ENCODE measurements at regions not wholly inside any gene's neighbourhood (a gene's known extent, or its start where the extent isn't known, plus 50 kb on each side); places are given as distances from the start of the nearest gene placed in this dataset.

DNA sequence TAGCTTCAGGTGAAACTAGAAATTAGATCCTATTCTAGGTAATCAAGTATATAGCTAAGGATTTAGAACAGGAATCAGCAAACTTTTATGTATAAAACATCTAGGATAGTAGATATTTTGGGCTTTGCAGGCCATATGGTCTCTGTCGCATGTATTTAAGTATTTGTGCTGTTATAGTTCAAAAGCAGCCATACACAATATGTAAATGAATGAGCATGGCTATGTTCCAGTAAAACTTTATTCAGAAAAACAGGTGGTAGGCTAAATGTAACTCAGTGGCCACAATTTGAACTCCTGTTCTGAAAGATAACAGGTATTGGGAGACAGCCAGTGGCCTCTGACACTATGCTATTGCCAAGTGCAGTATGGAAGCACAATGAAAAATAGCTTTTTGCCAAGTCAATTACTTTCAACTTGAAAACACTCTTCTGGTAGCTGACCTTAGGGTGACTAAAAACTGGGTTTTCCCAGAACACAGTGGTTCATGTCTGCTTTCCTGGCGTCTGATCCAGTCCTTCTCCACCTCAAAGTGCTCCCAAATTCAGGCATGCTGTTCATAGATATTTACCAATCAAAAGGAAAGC is 304.7 kb upstream of the SYT4 start:
- no peak overlapping the region for H3K4me3 ChIP-seq (ENCODE audit: low read length)
- no peaks in the 10 kb centered on the region for H3K4me1 ChIP-seq (ENCODE audit: insufficient read depth, low read length)
- no peaks in the 10 kb centered on the region for H3K9me3 ChIP-seq (ENCODE audit: low read length)
- Mint-ChIP-seq H3K4me3 (no peak overlapping the region), H3K27me3 (no peaks in the 10 kb centered on the region), H3K4me1 (no peaks in the 10 kb centered on the region), H3K9me3 (peaks cover 0 to 3% (median 0%) of the 10 kb centered on the region in 5 donors), H3K36me3 (no peaks in the 10 kb centered on the region), H3K27ac (no peak overlapping the region)
- ChIA-PET CTCF (no interaction called here), POLR2A (no interaction called here)
- H3K27me3 ChIP-seq (ENCODE audit: insufficient read depth, low read length, poor library complexity, severe bottlenecking): no peaks in the 10 kb centered on the region
- no peaks in the 10 kb centered on the region for H3K36me3 ChIP-seq (ENCODE audit: insufficient read depth, low read length)
- no peak for DNase-seq
- no peak overlapping the region for H3K27ac ChIP-seq (ENCODE audit: low read depth, low read length)

DNA sequence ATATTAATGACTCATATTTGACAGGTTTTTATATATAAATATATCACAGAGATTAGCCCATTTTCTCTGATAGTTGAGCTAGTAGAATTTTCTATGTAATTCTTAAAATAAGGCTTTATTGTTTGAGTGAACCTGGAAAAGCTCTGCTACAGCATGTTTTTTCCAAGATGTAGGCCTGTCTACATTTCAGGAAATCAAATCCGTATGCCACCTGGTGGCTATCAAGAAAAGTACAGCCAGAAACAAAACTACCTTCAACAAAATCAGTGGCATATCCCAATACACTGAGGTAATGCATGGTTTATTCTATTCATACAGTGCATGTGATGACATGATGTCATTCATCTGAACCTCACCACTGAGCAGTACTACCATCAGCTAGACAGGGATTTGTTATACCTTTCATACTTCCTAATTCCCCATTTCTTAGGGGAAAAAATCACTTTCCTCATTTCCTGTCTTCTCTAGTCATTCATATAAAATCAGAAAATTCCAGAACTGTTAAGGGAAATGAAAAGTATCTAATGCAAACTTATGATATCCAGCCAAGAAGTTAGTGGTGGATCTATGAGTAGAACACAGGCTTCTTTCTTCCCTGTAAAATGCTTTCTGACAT is 310.4 kb upstream of the SYT4 start:
- no peaks in the 10 kb centered on the region for H3K4me1 Mint-ChIP-seq
- Histone ChIP-seq H3K9me3 (ENCODE audit: low read length) (no peaks in the 10 kb centered on the region), H3K27ac (ENCODE audit: low read depth, low read length) (no peak overlapping the region), H3K4me1 (ENCODE audit: insufficient read depth, low read length) (no peaks in the 10 kb centered on the region), H3K36me3 (ENCODE audit: insufficient read depth, low read length) (no peaks in the 10 kb centered on the region), H3K4me3 (ENCODE audit: low read length) (no peak overlapping the region), H3K27me3 (ENCODE audit: insufficient read depth, low read length, poor library complexity, severe bottlenecking) (no peaks in the 10 kb centered on the region)
- ChIA-PET POLR2A (no interaction called here), CTCF (interaction anchor here (1.5 kb wide), 1 partner anchor 16 kb away, joined by 4 read pairs; no protein-coding TSS in a partner anchor)
- H3K27me3 Mint-ChIP-seq: no peaks in the 10 kb centered on the region
- peaks cover 0 to 6% (median 0%) of the 10 kb centered on the region in 5 donors for H3K9me3 Mint-ChIP-seq
- no peak overlapping the region for H3K27ac Mint-ChIP-seq
- no peak overlapping the region for H3K4me3 Mint-ChIP-seq
- no peaks in the 10 kb centered on the region for H3K36me3 Mint-ChIP-seq
- DNase-seq: no peak

DNA sequence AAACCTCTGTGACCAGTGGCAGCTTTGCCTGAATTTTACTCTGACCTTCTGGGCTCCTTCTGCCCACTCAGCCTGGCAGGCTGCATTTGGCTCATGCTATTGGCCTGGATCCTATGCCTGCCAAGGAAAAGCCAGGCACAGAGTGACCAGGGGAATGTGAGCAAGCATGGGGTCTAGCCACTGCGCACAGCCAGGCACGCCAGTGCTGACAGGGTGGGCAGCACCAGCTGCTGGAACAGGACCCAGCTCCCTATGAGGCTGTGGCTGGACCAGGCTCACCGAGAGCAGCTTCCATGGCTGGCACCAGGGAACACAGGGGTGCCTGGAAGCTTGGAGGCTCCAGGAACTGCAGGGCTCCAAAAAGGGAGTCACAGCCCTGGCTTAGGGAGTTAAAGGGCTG is 311.5 kb upstream of the SYT4 start:
- ChIA-PET CTCF (interaction anchor here (1.5 to 1.6 kb wide), 2 partner anchors 17 to 1474 kb away, joined by 4 read pairs; no protein-coding TSS in a partner anchor), POLR2A (no interaction called here)
- H3K27ac Mint-ChIP-seq: no peak overlapping the region
- Histone ChIP-seq H3K36me3 (ENCODE audit: insufficient read depth, low read length) (no peaks in the 10 kb centered on the region), H3K27me3 (ENCODE audit: insufficient read depth, low read length, poor library complexity, severe bottlenecking) (no peaks in the 10 kb centered on the region), H3K27ac (ENCODE audit: low read depth, low read length) (no peak overlapping the region), H3K4me1 (ENCODE audit: insufficient read depth, low read length) (no peaks in the 10 kb centered on the region), H3K9me3 (ENCODE audit: low read length) (no peaks in the 10 kb centered on the region), H3K4me3 (ENCODE audit: low read length) (no peak overlapping the region)
- no peaks in the 10 kb centered on the region for H3K27me3 Mint-ChIP-seq
- H3K4me1 Mint-ChIP-seq: no peaks in the 10 kb centered on the region
- H3K36me3 Mint-ChIP-seq: no peaks in the 10 kb centered on the region
- H3K9me3 Mint-ChIP-seq: peaks cover 0 to 2% (median 0%) of the 10 kb centered on the region in 5 donors
- DNase-seq: no peak
- no peak overlapping the region for H3K4me3 Mint-ChIP-seq

DNA sequence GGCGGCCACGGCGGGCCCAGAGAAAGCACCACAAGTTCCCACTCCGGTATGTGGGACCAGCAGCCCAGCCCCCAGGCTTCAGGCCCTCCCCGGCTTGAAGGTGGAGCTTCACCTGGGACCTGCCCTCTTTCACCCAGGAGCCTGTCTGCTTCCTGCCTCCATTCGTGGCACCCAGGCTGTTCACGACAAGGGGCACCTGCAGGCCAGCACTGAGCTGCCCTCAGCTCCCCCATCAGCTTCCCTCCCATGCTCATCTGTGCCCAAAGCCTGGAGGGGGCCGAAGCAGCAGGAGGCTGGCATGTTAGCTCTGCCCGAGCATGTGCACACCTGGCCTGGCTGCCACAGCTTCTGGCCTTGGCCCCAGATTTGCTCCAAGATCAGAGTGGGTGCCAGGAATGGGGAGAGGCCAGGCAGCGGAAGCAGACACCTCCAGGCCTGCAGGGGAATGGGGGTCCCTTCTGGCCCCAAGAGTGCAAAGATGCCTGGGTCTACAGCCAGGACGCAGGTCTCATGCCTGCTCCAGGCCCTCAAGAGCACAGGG is 312.4 kb upstream of the SYT4 start:
- no peak overlapping the region for H3K4me3 Mint-ChIP-seq
- H3K27me3 Mint-ChIP-seq: no peaks in the 10 kb centered on the region
- Histone ChIP-seq H3K9me3 (ENCODE audit: low read length) (no peaks in the 10 kb centered on the region), H3K27ac (ENCODE audit: low read depth, low read length) (no peak overlapping the region), H3K4me3 (ENCODE audit: low read length) (no peak overlapping the region), H3K36me3 (ENCODE audit: insufficient read depth, low read length) (no peaks in the 10 kb centered on the region), H3K27me3 (ENCODE audit: insufficient read depth, low read length, poor library complexity, severe bottlenecking) (no peaks in the 10 kb centered on the region), H3K4me1 (ENCODE audit: insufficient read depth, low read length) (no peaks in the 10 kb centered on the region)
- H3K9me3 Mint-ChIP-seq: peaks cover 0 to 2% (median 0%) of the 10 kb centered on the region in 5 donors
- DNase-seq: no peak
- ChIA-PET CTCF (interaction anchor here (1.6 kb wide), 1 partner anchor 1475 kb away, joined by 4 read pairs; no protein-coding TSS in a partner anchor), POLR2A (no interaction called here)
- H3K4me1 Mint-ChIP-seq: no peaks in the 10 kb centered on the region
- no peaks in the 10 kb centered on the region for H3K36me3 Mint-ChIP-seq
- no peak overlapping the region for H3K27ac Mint-ChIP-seq

DNA sequence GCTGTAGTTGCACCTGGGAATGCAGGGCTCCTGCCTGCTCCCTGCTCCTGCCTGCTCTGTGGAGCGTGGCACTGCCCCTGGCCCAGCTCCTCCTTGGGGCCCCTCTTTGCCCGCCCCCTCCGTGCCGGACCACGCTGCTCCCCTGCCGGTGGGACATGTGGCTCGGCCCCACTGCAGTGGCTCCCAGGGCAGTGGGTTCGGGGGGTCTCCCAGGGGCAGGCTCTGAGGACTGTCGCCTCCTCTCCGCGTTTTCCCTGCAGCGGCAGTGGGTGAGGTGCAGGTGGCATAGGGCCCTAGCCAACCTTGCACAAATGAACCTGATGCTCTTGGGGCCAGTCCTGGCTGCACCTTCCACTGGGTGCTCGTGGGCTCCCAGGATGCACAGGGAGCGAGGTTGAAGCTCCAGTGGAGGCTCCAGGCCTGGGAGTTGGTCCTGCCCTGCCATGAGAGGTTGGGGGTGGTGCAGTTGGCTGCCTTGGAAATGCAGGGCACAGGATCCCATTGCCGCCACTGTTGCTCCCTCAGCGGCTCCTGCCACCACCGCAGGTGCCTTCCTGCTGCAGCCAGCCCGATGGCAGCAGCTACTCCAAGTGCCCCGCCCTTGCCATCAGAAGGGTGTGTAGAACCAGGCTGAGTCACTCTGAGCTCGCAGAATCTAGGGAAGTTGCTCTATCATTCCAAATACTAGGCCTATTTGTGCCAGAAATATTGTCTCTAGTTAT is 313.1 kb upstream of the SYT4 start:
- no peak for DNase-seq
- no peak overlapping the region for H3K4me3 Mint-ChIP-seq
- no peak overlapping the region for H3K27ac ChIP-seq (ENCODE audit: low read depth, low read length)
- no peaks in the 10 kb centered on the region for H3K9me3 ChIP-seq (ENCODE audit: low read length)
- H3K27me3 ChIP-seq (ENCODE audit: insufficient read depth, low read length, poor library complexity, severe bottlenecking): no peaks in the 10 kb centered on the region
- POLR2A ChIA-PET: no interaction called here
- peaks cover 0 to 2% (median 0%) of the 10 kb centered on the region in 5 donors for H3K9me3 Mint-ChIP-seq
- no peak overlapping the region for H3K4me3 ChIP-seq (ENCODE audit: low read length)
- CTCF ChIA-PET: interaction anchor here (1.6 kb wide), 1 partner anchor 1476 kb away, joined by 4 read pairs; no protein-coding TSS in a partner anchor
- H3K36me3 Mint-ChIP-seq: no peaks in the 10 kb centered on the region
- no peaks in the 10 kb centered on the region for H3K27me3 Mint-ChIP-seq
- no peaks in the 10 kb centered on the region for H3K4me1 ChIP-seq (ENCODE audit: insufficient read depth, low read length)
- H3K27ac Mint-ChIP-seq: no peak overlapping the region
- H3K36me3 ChIP-seq (ENCODE audit: insufficient read depth, low read length): no peaks in the 10 kb centered on the region
- H3K4me1 Mint-ChIP-seq: no peaks in the 10 kb centered on the region

DNA sequence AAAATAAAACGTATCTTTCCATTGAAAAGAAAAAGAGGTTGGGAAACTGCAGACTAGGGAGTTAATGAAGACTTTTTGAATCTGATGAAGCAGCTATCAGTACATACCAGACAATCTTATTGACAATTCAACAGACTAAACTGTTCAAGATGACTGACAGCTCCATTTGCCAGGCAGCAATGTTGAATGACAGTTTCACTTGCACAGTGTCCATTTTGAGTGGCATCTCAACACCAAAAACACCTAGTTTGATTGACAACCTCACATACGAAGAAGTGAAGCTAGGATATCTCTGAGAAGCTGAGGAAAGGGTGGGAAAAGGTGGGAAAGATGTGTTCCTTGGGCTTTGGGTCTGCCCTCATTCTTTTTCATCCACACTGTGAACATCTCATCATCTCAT is 315.0 kb upstream of the SYT4 start:
- H3K27me3 ChIP-seq (ENCODE audit: insufficient read depth, low read length, poor library complexity, severe bottlenecking): no peaks in the 10 kb centered on the region
- H3K27ac Mint-ChIP-seq: no peak overlapping the region
- H3K4me1 ChIP-seq (ENCODE audit: insufficient read depth, low read length): no peaks in the 10 kb centered on the region
- DNase-seq: no peak
- no peaks in the 10 kb centered on the region for H3K4me1 Mint-ChIP-seq
- CTCF ChIA-PET: interaction anchor here (2.3 kb wide), 1 partner anchor 1477 kb away, joined by 11 read pairs; no protein-coding TSS in a partner anchor
- H3K9me3 Mint-ChIP-seq: peaks cover 0 to 2% (median under 1%) of the 10 kb centered on the region in 5 donors
- H3K4me3 Mint-ChIP-seq: no peak overlapping the region
- no peaks in the 10 kb centered on the region for H3K9me3 ChIP-seq (ENCODE audit: low read length)
- H3K36me3 Mint-ChIP-seq: no peaks in the 10 kb centered on the region
- H3K4me3 ChIP-seq (ENCODE audit: low read length): no peak overlapping the region
- H3K27ac ChIP-seq (ENCODE audit: low read depth, low read length): no peak overlapping the region
- H3K36me3 ChIP-seq (ENCODE audit: insufficient read depth, low read length): no peaks in the 10 kb centered on the region
- no peaks in the 10 kb centered on the region for H3K27me3 Mint-ChIP-seq
- POLR2A ChIA-PET: no interaction called here

DNA sequence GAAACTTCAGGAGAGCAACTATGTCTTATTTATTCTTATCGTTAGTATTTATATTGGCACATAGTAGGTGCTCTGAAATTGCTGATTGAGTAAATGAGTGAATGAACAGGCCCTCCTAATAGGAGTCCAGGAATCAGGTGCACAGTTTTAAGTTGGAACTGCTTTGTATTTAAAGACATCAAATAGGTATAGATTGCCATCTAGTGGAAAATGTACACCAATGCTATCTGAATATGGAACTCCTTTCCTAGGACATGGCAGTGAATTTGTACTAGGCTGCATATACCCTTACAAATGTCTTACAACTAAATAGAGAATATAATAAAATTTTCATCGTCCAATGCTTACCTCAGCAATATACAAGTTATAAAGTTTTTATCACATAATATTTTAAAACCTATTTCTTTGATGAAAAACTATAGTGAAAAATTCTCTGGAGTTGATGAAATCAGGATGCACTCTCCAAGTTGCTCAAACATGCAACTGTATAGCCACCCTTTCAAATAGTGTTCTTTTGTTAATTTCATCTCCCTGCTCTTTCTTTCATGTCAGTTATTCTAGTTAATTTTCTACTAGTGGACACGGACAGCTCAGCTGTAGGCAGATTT is 318.9 kb upstream of the SYT4 start:
- Mint-ChIP-seq H3K27ac (no peak overlapping the region), H3K4me3 (no peak overlapping the region), H3K4me1 (no peaks in the 10 kb centered on the region), H3K9me3 (peaks cover 0 to 3% (median 0%) of the 10 kb centered on the region in 5 donors), H3K27me3 (no peaks in the 10 kb centered on the region), H3K36me3 (no peaks in the 10 kb centered on the region)
- H3K27ac ChIP-seq (ENCODE audit: low read depth, low read length): no peak overlapping the region
- ChIA-PET POLR2A (no interaction called here), CTCF (no interaction called here)
- no peak for DNase-seq
- H3K4me3 ChIP-seq (ENCODE audit: low read length): no peak overlapping the region
- no peaks in the 10 kb centered on the region for H3K9me3 ChIP-seq (ENCODE audit: low read length)
- H3K27me3 ChIP-seq (ENCODE audit: insufficient read depth, low read length, poor library complexity, severe bottlenecking): no peaks in the 10 kb centered on the region
- H3K4me1 ChIP-seq (ENCODE audit: insufficient read depth, low read length): no peaks in the 10 kb centered on the region
- H3K36me3 ChIP-seq (ENCODE audit: insufficient read depth, low read length): no peaks in the 10 kb centered on the region

DNA sequence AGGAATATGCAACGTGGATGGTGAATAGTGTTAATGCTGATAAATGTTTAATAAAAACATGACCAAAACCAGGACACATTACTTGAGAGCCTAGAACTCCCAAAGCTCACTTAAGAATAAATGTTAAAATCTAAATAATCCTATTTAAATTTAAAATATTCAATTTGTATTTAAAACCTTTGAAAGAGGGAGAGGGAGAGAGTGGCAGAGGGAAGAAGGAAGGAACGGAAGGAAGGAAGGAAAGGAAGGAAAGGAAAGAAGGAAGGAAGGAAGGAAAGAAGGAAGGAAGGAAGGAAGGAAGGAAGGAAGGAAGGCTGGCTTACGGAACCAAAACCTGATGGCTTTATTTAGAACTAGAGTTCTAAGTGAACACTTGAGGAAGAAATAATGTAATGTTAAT is 324.1 kb upstream of the SYT4 start:
- peaks cover 3 to 17% (median 9%) of the 10 kb centered on the region in 5 donors for H3K9me3 Mint-ChIP-seq
- H3K27ac ChIP-seq (ENCODE audit: low read depth, low read length): no peak overlapping the region
- CTCF ChIA-PET: no interaction called here

More for the DNA sequence above, 324.1 kb upstream of the SYT4 start:
- POLR2A ChIA-PET: no interaction called here
- no peaks in the 10 kb centered on the region for H3K4me1 Mint-ChIP-seq
- H3K27ac Mint-ChIP-seq: no peak overlapping the region
- no peaks in the 10 kb centered on the region for H3K36me3 Mint-ChIP-seq
- Histone ChIP-seq H3K4me1 (ENCODE audit: insufficient read depth, low read length) (no peaks in the 10 kb centered on the region), H3K27me3 (ENCODE audit: insufficient read depth, low read length, poor library complexity, severe bottlenecking) (no peaks in the 10 kb centered on the region), H3K36me3 (ENCODE audit: insufficient read depth, low read length) (no peaks in the 10 kb centered on the region), H3K9me3 (ENCODE audit: low read length) (no peaks in the 10 kb centered on the region), H3K4me3 (ENCODE audit: low read length) (no peak overlapping the region)
- DNase-seq: no peak
- H3K27me3 Mint-ChIP-seq: no peaks in the 10 kb centered on the region
- no peak overlapping the region for H3K4me3 Mint-ChIP-seq

Measured in CD8-positive, alpha-beta memory T cell (primary cell).